NCI-H1436 (cell line): ENCODE measurements at regions not wholly inside any gene's neighbourhood (a gene's known extent, or its start where the extent isn't known, plus 50 kb on each side); places are given as distances from the start of the nearest gene placed in this dataset.

Experiments
- DNase-seq: peaks from one replicate; lab custom pipeline; 2025; lab: John Stamatoyannopoulos, UW

- DNase-seq, result no peak
These were observed 185.4 kb downstream of the TTLL7 start for GRCh38 chr1:83813576-83813975.

GRCh38 chr1:83810144-83810543 lies 188.8 kb downstream of the TTLL7 start:
- DNase-seq, result no peak

DNA sequence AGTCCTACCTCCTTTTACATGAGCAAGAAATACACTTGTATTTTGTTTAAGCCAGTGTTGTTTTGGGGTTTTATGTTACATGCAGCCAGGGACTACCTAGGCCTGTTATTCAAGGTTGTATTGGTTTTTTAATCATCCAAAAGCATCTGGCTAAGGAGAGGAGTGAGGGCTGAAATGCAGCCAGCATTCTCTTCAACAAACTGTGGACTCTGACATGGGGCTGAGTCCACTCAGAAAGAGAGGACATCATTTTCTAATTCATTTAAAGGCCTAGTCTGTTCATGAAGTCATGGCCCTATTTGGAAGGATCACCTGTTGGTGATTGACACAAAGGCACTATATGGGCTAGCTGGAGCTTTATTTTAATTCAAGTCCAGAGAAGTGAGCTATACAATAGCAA lies 190.4 kb downstream of the TTLL7 start:
- DNase-seq, result no peak

DNA sequence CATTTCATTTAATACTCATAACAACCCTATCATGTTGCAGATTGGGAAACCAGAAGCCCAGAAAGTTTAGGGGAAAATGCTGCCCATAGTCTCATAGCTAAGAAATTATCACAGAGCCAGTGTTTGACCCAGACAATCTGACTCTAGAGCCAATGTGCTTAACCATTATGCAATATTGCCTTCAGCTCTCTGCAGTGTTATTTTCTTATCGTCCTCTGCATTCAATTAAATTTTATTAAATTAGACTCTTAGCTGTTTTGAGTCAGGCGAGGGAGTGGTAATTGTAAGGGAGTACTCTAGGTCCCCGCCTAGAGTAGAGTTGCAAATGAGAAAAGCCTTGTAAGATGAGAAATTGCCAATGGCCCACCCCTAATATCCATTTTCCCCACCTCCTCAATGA lies 191.1 kb downstream of the TTLL7 start:
- no peak for DNase-seq

- DNase-seq, result no peak
These were observed 191.7 kb downstream of the TTLL7 start for GRCh38 chr1:83807231-83807630.

- DNase-seq, result no peak
These were observed 193.0 kb downstream of the TTLL7 start for GRCh38 chr1:83805921-83806320.

DNA sequence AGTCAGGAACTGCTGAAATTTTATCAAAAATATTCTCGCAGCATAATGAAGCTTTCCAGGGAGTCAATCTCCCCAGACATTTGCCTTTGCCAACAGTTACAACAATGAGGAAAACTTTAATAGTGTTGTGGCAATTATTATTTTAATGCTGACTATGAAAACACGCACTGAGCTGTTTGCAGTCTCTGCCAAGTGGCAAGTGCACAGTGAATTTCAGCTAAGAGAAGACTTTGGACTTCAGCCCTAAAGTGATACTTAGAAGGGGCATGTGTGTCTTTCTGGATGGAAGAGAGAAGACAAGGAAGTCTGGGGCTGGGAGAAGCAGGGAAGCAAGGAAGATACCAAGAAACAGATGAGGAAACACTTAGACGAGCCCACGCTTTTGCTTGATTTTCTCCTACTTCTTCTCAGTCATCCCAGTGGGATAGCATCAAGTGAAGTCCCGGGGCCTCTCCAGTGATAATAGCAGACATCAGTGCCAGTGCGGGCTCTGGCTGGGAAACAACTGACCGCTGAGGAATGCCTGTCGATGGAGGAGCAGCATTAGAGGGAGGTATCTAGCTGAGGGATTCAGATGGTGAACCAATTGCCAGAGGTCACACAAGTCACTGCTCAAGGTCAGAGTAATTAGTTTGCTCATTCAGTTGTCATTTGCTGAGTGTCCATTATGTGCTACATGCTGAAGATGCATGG lies 196.3 kb downstream of the TTLL7 start:
- DNase-seq, result no peak

GRCh38 chr1:83802023-83802422 lies 196.9 kb downstream of the TTLL7 start:
- DNase-seq, result peak; percentile 69

DNA sequence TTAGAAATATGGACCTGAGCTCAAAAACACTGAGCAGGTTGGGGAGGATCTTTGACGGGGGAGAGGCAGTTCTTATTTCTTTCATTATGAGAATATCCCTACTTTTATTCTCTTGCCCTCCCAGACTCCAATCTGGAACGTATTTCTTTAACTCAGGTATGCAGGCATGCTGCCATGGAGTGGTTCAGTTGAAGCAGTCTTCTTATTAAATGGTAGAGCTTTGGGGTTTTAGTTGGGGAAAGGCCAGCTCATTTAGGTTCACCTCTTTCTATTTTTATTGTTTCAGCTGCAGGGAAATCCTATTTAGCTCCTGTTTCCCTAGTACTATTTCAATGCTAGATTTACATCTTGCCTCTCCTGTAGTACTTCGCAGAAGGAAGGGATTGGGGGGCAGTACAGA lies 198.9 kb downstream of the TTLL7 start:
- no peak for DNase-seq

DNA sequence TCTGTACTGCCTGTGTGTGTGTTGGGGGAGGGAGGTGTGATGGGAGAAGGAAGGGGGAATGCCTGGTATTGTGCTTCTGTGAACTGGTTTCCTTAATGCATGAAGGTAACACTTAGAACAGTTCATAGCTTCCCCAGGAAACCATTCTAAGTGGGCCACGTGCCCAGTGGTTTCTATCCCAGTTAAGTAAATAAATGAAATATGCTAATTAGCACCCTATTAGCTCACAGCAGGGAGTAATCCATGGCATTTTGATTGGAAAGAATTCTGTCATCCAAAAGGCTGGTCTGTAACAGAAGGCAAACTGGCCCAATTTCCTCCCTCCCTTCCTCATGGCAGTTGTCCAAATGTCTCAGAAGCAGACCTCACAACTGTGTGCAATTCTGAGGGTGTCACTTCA lies 199.3 kb downstream of the TTLL7 start:
- DNase-seq, result no peak

GRCh38 chr1:83798965-83799364 lies 200.0 kb downstream of the TTLL7 start:
- DNase-seq, result no peak

DNA sequence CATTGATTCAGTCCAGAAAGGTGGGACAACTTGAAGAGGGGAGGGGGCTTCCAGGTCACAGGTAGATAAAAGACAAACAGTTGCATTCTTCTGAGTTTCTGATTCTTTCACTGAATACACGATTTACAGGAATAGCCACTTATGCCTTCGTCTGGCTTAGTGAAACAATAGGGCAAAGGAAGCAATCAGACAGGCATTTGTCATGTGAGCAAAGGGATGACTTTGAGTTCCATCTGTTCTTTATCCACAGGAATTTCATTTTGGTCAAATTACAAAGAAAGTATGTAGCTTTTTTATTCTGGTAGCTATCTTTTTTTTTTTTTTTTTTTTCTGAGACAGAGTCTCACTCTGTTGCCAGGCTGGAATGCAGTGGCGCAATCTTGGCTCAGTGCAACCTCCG lies 202.5 kb downstream of the TTLL7 start:
- no peak for DNase-seq

DNA sequence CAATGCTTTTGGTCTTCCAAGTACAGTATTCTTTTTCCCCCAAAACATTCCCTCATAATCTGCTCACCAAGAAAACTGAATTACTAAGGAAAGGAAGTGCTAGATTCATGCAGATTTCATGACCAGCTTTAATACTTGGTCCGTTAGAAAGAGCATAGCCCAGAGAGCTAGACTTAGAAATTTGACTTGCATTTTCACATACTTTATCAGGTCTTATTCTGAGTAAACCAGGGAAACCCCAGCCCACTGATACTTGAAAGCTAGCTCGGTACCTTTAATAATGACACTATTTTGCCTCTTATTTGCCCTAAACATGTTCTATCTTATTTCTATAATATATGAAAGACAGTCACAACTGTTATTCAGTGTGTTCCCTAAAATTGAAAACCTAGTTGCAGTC lies 204.5 kb downstream of the TTLL7 start:
- no peak for DNase-seq

DNA sequence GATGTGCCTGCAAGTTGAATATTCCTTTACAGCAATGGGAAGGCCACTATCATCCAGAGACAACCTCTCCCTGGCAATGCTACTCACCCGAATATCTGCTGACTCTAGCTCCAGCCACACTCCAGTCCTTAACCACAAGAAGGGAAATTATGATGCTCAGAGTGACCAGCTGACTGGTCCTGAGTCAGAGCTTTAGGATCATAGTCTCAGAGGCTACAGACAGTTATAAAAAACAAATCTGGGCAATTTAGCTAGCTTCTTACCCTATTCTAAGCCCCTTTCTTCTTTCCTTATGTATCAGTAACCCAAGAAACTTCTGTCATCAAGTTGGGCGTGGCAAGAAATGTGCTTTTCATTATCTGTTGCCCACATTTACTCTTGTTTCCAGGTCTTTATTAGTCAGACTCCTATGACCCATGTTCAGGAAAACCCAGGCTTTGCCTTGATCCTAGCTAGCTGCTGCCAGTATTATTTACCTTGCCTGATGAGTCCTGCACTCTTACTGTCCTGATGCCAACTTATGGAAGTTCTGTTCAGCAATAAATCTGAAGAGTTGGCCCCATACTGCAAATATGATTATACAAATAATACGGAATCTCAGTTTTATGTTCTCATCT lies 207.0 kb downstream of the TTLL7 start:
- no peak for DNase-seq

GRCh38 chr1:83790446-83790845 lies 208.5 kb downstream of the TTLL7 start:
- no peak for DNase-seq

DNA sequence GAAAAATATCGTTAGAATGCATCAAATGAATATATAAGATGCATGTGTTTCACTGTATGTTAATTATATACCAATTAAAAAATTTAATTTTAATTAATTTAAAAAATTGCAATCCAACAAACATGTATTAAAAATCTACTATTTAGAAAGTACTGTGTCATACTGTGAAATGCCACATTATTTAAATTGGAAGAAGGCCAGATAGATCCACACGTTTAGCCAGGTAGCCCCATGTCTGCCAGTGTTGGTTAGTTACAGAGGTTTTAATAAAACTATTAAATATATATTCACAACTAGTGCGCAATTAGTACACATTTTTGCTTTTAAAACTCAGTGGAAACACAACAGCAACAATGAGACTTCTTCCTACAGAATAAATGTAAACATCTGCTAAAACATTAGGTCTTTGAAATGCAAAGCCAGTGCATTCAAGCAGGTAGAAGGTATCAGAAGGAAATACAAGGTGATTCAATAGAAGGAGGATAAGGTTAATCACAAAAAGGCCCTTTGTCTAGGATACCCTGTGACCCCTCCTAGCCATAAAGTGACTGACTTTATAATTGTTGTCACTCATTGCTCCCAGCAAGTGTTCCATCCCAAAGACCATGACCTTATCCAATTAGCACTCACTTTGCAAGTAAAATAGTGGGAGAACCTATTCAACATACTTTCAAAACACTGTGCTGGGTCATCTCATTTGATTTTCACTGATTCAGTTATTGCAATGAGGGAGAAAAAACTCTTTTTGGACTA lies 211.5 kb downstream of the TTLL7 start:
- no peak for DNase-seq

DNA sequence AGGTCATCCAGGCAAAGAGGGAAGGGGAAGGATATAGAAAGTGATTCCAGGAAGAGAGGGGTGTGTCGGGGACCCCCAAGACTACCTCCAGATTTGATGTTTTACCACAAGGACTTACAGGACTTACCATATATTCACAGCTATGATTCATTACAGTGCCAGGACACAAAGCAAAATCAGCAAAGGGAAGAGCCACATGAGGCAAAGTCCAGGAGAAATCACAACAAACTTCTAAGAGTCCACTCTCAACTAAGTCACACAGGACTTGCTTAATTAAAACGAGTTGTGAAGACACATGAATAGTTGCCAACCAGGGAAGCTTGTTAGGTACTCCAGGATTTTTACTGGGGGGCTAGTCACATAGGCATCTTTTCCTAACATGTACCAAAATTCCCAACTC lies 217.3 kb downstream of the TTLL7 start:
- no peak for DNase-seq

DNA sequence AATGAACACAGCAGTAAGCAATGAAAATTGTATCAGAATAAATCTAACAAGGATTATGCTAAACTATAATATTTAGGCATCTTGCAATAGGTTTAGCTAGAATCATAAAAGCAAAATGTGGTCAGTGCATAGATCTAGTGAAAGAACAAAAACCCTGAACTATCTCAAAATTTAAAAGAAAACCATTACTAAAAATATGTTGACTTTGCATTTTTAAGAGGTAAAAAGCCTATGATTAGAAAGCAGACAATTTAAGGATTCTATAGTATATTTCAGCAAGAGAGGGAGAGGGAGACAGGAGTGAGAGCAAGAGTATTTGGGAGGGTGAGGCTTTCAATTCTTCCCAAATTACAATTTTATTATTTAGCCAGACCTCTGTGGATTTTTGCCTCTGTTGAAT lies 219.4 kb downstream of the TTLL7 start:
- DNase-seq, result no peak

DNA sequence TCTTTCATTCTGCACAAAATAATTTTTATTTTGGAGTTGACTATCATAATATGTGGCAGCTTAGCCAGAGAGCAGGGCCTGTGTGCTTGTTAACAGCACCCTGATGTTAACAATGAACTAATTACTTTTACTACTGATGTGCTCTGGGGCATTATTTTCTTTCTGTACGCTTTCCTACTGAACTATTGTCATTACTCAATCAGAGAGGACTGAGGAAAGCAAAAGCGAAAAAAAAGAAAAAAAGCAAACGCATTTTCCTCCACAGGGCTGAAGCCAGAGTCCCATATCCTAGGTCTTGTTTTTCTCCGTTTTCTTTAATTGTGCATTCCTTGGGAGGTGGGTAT lies 221.2 kb downstream of the TTLL7 start:
- DNase-seq, result no peak

DNA sequence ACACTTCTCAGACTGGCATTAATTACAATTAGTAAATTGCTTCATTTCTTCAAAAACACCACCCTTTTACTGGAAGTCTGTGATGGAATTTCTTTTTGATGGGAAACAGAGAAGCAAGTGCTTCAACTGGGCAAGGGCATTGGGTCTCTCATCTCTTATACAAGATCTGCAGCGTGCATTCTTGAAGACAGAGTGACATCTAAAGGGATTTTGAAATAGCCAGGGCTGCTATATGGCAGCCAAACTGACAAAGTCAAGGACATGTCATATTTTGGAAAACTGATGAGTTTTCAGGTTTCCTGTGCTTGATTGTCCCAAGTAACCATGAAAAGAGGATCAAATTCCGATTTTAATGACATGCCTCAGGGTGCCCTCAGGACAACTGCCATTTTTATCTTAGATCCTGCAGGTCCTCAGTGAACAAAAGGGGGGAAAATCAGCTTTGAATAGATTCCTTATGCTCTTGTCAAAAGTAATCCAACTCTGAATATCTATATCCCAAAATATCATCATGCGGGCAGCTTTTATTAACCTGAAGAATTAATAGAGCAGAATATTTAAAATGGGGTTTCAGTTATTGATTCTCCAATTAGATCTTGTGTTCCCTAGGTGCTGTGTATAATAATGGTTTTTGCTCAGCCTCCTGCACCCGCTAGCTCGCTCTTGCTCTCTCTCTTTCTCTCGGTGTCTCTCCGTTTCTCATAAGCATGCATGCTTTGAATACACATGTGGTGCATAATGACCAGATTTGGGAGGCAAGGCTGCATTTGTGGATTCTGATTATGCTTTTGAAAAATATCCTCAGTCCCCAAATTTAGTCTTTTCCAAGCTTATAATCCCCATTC lies 221.8 kb downstream of the TTLL7 start:
- no peak for DNase-seq

- DNase-seq, result no peak
These were observed 222.8 kb downstream of the TTLL7 start for GRCh38 chr1:83775977-83776603.

GRCh38 chr1:83773059-83773458 lies 225.9 kb downstream of the TTLL7 start:
- no peak for DNase-seq
